Neural cell (in vitro differentiated cells): ENCODE measurements at regions not wholly inside any gene's neighbourhood (a gene's known extent, or its start where the extent isn't known, plus 50 kb on each side); places are given as distances from the start of the nearest gene placed in this dataset.

Source experiments
- H2AFZ ChIP-seq: fragments of 200-600, 300-800 bp; sonication (generic), shearing (Covaris generic); 2 replicates; pipeline ENCODE4 v1.6.0; 2014; ENCODE audit warnings: low read depth, mild to moderate bottlenecking, antibody characterized with exemption, low read length, moderate library complexity
- H3F3A ChIP-seq: fragments of 200-600 bp; shearing (Covaris generic); 2 replicates; pipeline ENCODE4 v1.6.1; 2016; ENCODE audit warnings: mild to moderate bottlenecking, moderate library complexity, mixed read lengths, antibody characterized with exemption, low read length; ENCODE audit not compliant: insufficient read depth, poor library complexity, severe bottlenecking
- H3K27ac ChIP-seq: fragments of 200-600, 300-800 bp; sonication (generic), shearing (Covaris generic); 2 replicates; pipeline ENCODE4 v1.5.1; 2014; ENCODE audit warnings: mild to moderate bottlenecking, low read length, moderate library complexity
- H3K27me3 ChIP-seq: fragments of 300-800, 200-600 bp; sonication (generic), shearing (Covaris generic); 2 replicates; pipeline ENCODE4 v1.6.0; 2014; ENCODE audit warnings: mild to moderate bottlenecking, low read depth, low read length, moderate library complexity; ENCODE audit not compliant: insufficient read depth
- H3K36me3 ChIP-seq: fragments of 300-800, 200-600 bp; sonication (generic), shearing (Covaris generic); 2 replicates; pipeline ENCODE4 v1.5.1; 2014; ENCODE audit warnings: mild to moderate bottlenecking, antibody characterized with exemption, low read length, moderate library complexity; ENCODE audit not compliant: insufficient read depth
- H3K4me2 ChIP-seq: fragments of 300-800, 200-600 bp; sonication (generic), shearing (Covaris generic); 2 replicates; pipeline ENCODE4 v1.6.0; 2014; ENCODE audit warnings: mild to moderate bottlenecking, low read length
- H3K4me3 ChIP-seq: fragments of 300-800, 200-600 bp; sonication (generic), shearing (Covaris generic); 2 replicates; pipeline ENCODE4 v1.5.1; 2014; ENCODE audit warnings: mild to moderate bottlenecking, low read length, moderate library complexity
- H3K79me2 ChIP-seq: fragments of 200-600 bp; shearing (Covaris generic); replicated peaks from 2 replicates; pipeline ENCODE4 v1.6.0; 2014; ENCODE audit warnings: mild to moderate bottlenecking, low read length, moderate library complexity; ENCODE audit not compliant: insufficient read depth
- H3K9ac ChIP-seq: fragments of 300-800, 200-600 bp; sonication (generic), shearing (Covaris generic); 2 replicates; pipeline ENCODE4 v1.6.1; 2016; ENCODE audit warnings: mild to moderate bottlenecking, low read length, mixed read lengths
- H3K9me2 ChIP-seq: fragments of 200-600 bp; shearing (Covaris generic); 2 replicates; pipeline ENCODE4 v1.6.1; 2016; ENCODE audit warnings: mild to moderate bottlenecking, low read length, mixed read lengths; ENCODE audit not compliant: insufficient read depth
- H3K9me3 ChIP-seq: fragments of 200-600, 300-800 bp; sonication (generic), shearing (Covaris generic); 2 replicates; pipeline ENCODE4 v1.6.1; 2016; ENCODE audit warnings: mild to moderate bottlenecking, mixed run types, low read length, moderate library complexity, mixed read lengths
- H4K20me1 ChIP-seq: fragments of 200-600 bp; shearing (Covaris generic); 2 replicates; pipeline ENCODE4 v1.6.1; 2016; ENCODE audit warnings: mild to moderate bottlenecking, mixed run types; ENCODE audit not compliant: insufficient read depth
- CTCF ChIP-seq: fragments of 450-650 bp; IDR thresholded peaks from 2 replicates; pipeline ENCODE4 v1.5.1; 2014; ENCODE audit warnings: antibody characterized with exemption, mild to moderate bottlenecking, moderate library complexity; ENCODE audit not compliant: poor library complexity, severe bottlenecking
- EP300 ChIP-seq: fragments of 450-650 bp; conservative IDR thresholded peaks from 2 replicates; pipeline ENCODE4 v1.6.1; 2014; ENCODE audit warnings: antibody characterized with exemption, mild to moderate bottlenecking, moderate library complexity; ENCODE audit not compliant: poor library complexity, severe bottlenecking
- EZH2 ChIP-seq: fragments of 200-600, 300-800 bp; shearing (Covaris generic), sonication (generic); IDR thresholded peaks from 2 replicates; pipeline ENCODE4 v1.6.1; 2014; ENCODE audit warnings: antibody characterized with exemption, low read length, borderline replicate concordance, mild to moderate bottlenecking; ENCODE audit not compliant: insufficient read depth, poor library complexity, severe bottlenecking
- MXI1 ChIP-seq: fragments of 450-650 bp; conservative IDR thresholded peaks from 2 replicates; pipeline ENCODE4 v1.6.1; 2014; ENCODE audit warnings: antibody characterized with exemption, mild to moderate bottlenecking; ENCODE audit not compliant: poor library complexity, severe bottlenecking
- POLR2AphosphoS5 ChIP-seq: IDR thresholded peaks from 2 replicates; pipeline ENCODE4 v1.6.1; 2012
- RAD21 ChIP-seq: fragments of 450-650 bp; conservative IDR thresholded peaks from 2 replicates; pipeline ENCODE4 v1.6.1; 2014; ENCODE audit warnings: antibody characterized with exemption, mild to moderate bottlenecking, moderate library complexity
- REST ChIP-seq: IDR thresholded peaks from 2 replicates; pipeline ENCODE4 v1.6.1; 2012; ENCODE audit warnings: borderline replicate concordance
- SMC3 ChIP-seq: fragments of 450-650 bp; conservative IDR thresholded peaks from 2 replicates; pipeline ENCODE4 v1.6.1; 2014; ENCODE audit warnings: antibody characterized with exemption, mild to moderate bottlenecking, moderate library complexity; ENCODE audit not compliant: poor library complexity
- TAF1 ChIP-seq: IDR thresholded peaks from 2 replicates; pipeline ENCODE4 v1.6.1; 2012; ENCODE audit warnings: low read depth

GRCh38 chr11:25988178-25988577, 343.8 kb upstream of the ANO3 start:
- no peaks in the 10 kb centered on the region for H4K20me1 ChIP-seq
- TF ChIP-seq REST (no peak), EP300 (no peak), TAF1 (no peak), MXI1 (no peak), CTCF (no peak), EZH2 (no peak), SMC3 (no peak), RAD21 (no peak)
- H3K79me2 ChIP-seq, result no peaks in the 10 kb centered on the region
- no peaks in the 10 kb centered on the region for H3K9me2 ChIP-seq
- H3K36me3 ChIP-seq, result no peaks in the 10 kb centered on the region
- no peak overlapping the region for H3K27ac ChIP-seq
- no peak overlapping the region for H3K4me3 ChIP-seq
- H3K9me3 ChIP-seq, result no peaks in the 10 kb centered on the region
- no peak overlapping the region for H2AFZ ChIP-seq
- no peak overlapping the region for H3K9ac ChIP-seq
- H3K27me3 ChIP-seq, result no peaks in the 10 kb centered on the region
- no peaks in the 10 kb centered on the region for H3F3A ChIP-seq
- no peak overlapping the region for H3K4me2 ChIP-seq

DNA sequence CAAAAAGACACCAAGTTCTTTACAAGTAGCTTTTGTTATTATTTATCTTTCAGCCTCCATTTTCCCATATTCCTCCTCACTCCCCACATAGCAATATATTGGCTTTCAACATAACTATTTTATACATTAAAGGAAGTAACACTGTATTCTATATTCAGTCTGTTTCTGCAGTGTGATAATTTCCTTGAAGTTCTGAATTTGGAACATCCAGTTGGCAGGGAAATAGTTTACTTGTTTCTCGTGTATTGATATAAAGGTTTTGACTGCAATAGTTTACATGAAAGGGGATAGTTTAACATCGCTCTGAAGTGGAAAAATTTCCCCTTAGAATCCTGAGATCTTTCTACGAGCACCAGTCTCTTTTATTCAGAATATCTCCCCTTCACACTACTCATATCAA, 341.5 kb upstream of the ANO3 start:
- H3K4me2 ChIP-seq, result no peak overlapping the region

More for the DNA sequence above, 341.5 kb upstream of the ANO3 start:
- Histone ChIP-seq H3K4me3 (no peak overlapping the region), H3K9me2 (no peaks in the 10 kb centered on the region), H2AFZ (no peak overlapping the region), H3K9ac (no peak overlapping the region), H4K20me1 (no peaks in the 10 kb centered on the region), H3K79me2 (no peaks in the 10 kb centered on the region), H3K27me3 (no peaks in the 10 kb centered on the region), H3K36me3 (no peaks in the 10 kb centered on the region), H3K9me3 (no peaks in the 10 kb centered on the region), H3F3A (no peaks in the 10 kb centered on the region), H3K27ac (peak overlapping the region; percentile 60)
- TF ChIP-seq EP300 (no peak), TAF1 (no peak), RAD21 (no peak), REST (no peak), CTCF (no peak), POLR2AphosphoS5 (no peak), SMC3 (no peak), MXI1 (no peak), EZH2 (no peak)
